Lower lobe of right lung (tissue), 2 donors: ENCODE measurements at regions not wholly inside any gene's neighbourhood (a gene's known extent, or its start where the extent isn't known, plus 50 kb on each side); places are given as distances from the start of the nearest gene placed in this dataset.
"Not testable (repeated sequence)": the region's sequence is repeated elsewhere in the genome, so short reads cannot be mapped to it uniquely, and the experiment has no call there.

Experiments used
- ATAC-seq, 2 donors: fragments of 200-7000 bp; cut with Tn5 transposase; one replicate each; pipeline ENCODE4 v1.9.1; 2020 to 2022; ENCODE audit warnings: mild to moderate bottlenecking in 2 of 2, moderate library complexity in 2 of 2
- DNase-seq: peaks from one replicate; pipeline ENCODE4 v3.0.0-alpha.2; 2020
- H3K27ac ChIP-seq: fragments of 200-600 bp; one replicate; pipeline ENCODE4 v1.8.0; 2022
- H3K27me3 ChIP-seq: fragments of 200-600 bp; one replicate; pipeline ENCODE4 v1.8.0; 2022; ENCODE audit warnings: low read depth
- H3K36me3 ChIP-seq: fragments of 200-600 bp; one replicate; pipeline ENCODE4 v1.8.0; 2022; ENCODE audit warnings: mild to moderate bottlenecking
- H3K4me1 ChIP-seq: fragments of 200-600 bp; one replicate; pipeline ENCODE4 v1.8.0; 2022
- H3K4me3 ChIP-seq: fragments of 200-600 bp; one replicate; pipeline ENCODE4 v1.8.0; 2022; ENCODE audit warnings: mild to moderate bottlenecking
- H3K9me3 ChIP-seq: fragments of 200-600 bp; one replicate; pipeline ENCODE4 v1.8.0; 2022
- CTCF ChIP-seq: fragments of 200-600 bp; IDR thresholded peaks from one replicate; pipeline ENCODE4 v1.8.0; 2022; ENCODE audit warnings: antibody characterized with exemption, mild to moderate bottlenecking
- intact Hi-C: fragments of 100-400 bp; cut with DNase I; formaldehyde crosslinking; loops from one replicate; pipeline ENCODE4 v1.11.0; 2022
- donor health status: DM: no; HTN: yes; CAD: no; lungs with severe emphysema.

DNA sequence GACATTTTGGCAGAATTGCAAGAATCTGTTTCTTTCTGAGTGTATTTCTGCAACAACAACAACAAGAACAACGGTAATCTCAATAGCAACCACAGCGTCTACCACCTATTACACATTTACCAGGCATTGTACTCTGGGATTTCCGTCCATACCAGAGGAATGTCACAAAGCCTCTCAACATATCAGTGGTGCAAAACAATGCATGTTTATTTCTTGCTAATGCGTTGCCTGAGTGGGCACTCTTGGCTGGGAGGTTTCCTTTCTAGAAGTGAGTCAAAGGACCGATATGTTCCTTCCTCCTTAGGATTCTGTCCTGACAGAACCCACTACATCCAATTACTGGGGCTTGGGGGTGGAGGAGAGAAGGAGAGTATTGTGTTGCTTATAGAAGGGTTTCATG lies 585.6 kb downstream of the TSN start:
- no peaks in the 10 kb centered on the region for H3K9me3 ChIP-seq
- H3K27ac ChIP-seq, result no peak overlapping the region
- no peak for DNase-seq
- H3K4me3 ChIP-seq, result no peak overlapping the region
- intact Hi-C loops, result no loop called here
- TF ChIP-seq CTCF, result no peak
- peak in 1 of 2 donors; percentile 15 for ATAC-seq
- no peaks in the 10 kb centered on the region for H3K36me3 ChIP-seq
- H3K4me1 ChIP-seq, result no peaks in the 10 kb centered on the region
- no peaks in the 10 kb centered on the region for H3K27me3 ChIP-seq

DNA sequence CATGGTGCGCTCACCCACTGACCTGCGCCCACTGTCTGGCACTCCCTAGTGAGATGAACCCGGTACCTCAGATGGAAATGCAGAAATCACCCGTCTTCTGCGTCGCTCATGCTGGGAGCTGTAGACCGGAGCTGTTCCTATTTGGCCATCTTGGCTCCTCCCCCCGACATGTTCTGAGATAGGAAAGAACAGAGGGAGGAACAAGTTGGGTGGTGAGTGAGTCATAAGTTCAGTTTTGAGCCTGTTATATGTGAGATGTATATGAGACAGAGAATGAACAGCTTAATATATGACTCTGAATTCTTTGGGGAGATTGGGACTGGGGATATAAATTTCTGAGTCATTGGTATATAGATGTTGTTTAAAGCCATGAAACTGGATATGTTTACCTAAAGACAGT lies 596.7 kb downstream of the TSN start:
- H3K4me1 ChIP-seq, intact Hi-C loops, H3K9me3 ChIP-seq, H3K27ac ChIP-seq, H3K4me3 ChIP-seq, ATAC-seq, DNase-seq, H3K27me3 ChIP-seq, H3K36me3 ChIP-seq: not testable (repeated sequence)

DNA sequence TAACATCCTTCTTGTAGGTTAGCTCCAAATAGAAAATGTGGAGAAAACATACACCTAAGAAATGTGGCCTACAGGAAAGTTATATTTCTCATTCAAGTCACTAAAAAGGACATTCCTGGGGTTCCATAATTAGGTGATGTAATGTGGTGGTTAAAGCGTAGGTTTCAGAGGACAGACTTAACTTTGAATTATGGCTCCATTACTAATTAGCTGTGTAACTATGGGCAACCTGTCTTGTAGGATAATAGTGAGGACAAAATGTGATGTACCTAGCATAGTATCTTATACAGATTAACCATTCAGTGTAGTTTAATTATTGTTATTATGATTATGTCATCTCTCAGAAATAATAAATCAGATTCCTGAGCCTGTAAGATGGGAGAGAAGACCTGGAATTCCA lies 602.5 kb downstream of the TSN start:
- no peak overlapping the region for H3K4me3 ChIP-seq
- no peak overlapping the region for H3K27ac ChIP-seq
- H3K9me3 ChIP-seq, result no peaks in the 10 kb centered on the region
- H3K4me1 ChIP-seq, result no peaks in the 10 kb centered on the region
- TF ChIP-seq CTCF, result no peak
- DNase-seq (no peak), ATAC-seq (no peak)
- H3K27me3 ChIP-seq, result no peaks in the 10 kb centered on the region
- H3K36me3 ChIP-seq, result no peaks in the 10 kb centered on the region
- intact Hi-C loops, result no loop called here

- ATAC-seq, result no peak
- Histone ChIP-seq H3K9me3 (no peaks in the 10 kb centered on the region), H3K36me3 (no peaks in the 10 kb centered on the region), H3K4me3 (no peak overlapping the region), H3K27me3 (no peaks in the 10 kb centered on the region), H3K27ac (no peak overlapping the region), H3K4me1 (no peaks in the 10 kb centered on the region)
- DNase-seq, result no peak
- intact Hi-C loops, result no loop called here
- no peak for TF ChIP-seq CTCF
Observed at GRCh38 chr2:122358729-122359128, 603.3 kb downstream of the TSN start.

- Histone ChIP-seq H3K4me3 (no peak overlapping the region), H3K9me3 (no peaks in the 10 kb centered on the region), H3K27ac (no peak overlapping the region), H3K4me1 (no peaks in the 10 kb centered on the region), H3K36me3 (no peaks in the 10 kb centered on the region), H3K27me3 (no peaks in the 10 kb centered on the region)
- ATAC-seq (no peak), DNase-seq (no peak)
- no peak for TF ChIP-seq CTCF
- intact Hi-C loops, result no loop called here
Observed at GRCh38 chr2:122363885-122364284, 608.4 kb downstream of the TSN start.

DNA sequence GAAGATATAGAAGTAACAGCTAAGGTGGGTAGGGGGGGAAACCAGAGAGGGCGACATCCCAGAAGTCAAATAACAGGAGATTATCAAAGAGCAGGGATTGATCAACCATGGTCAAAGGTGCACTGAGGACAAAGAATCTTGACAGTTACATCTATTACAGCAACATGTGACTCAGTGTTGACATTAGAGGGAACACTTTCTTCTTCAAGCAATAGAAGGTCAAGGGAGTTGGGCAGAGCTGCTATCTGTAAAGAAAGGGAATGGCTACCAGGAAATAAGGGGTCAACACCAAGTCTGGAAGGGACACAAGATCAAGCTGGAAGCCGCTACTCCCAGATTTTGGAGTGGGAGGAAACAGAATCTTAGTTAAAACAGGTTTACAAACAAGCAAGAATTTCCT lies 611.0 kb downstream of the TSN start:
- DNase-seq (no peak), ATAC-seq (no peak)
- H3K9me3 ChIP-seq, result no peaks in the 10 kb centered on the region
- no peak overlapping the region for H3K27ac ChIP-seq
- H3K36me3 ChIP-seq, result no peaks in the 10 kb centered on the region
- H3K4me3 ChIP-seq, result no peak overlapping the region
- no peaks in the 10 kb centered on the region for H3K4me1 ChIP-seq
- intact Hi-C loops, result no loop called here
- TF ChIP-seq CTCF, result no peak
- H3K27me3 ChIP-seq, result no peaks in the 10 kb centered on the region
